GM12891 (cell line): ENCODE measurements at regions not wholly inside any gene's neighbourhood (a gene's known extent, or its start where the extent isn't known, plus 50 kb on each side); places are given as distances from the start of the nearest gene placed in this dataset.

Source experiments
- PAX5 ChIP-seq: IDR thresholded peaks from 2 replicates; pipeline ENCODE4 v1.6.1; 2011; ENCODE audit warnings: low read length, moderate library complexity, mild to moderate bottlenecking; ENCODE audit not compliant: insufficient read depth, severe bottlenecking
- POLR2A ChIP-seq: IDR thresholded peaks from 2 replicates; pipeline ENCODE4 v1.6.1; 2011; ENCODE audit warnings: low read depth, low read length, control low read depth
- POLR2AphosphoS5 ChIP-seq: IDR thresholded peaks from 2 replicates; pipeline ENCODE4 v1.6.1; 2011; ENCODE audit warnings: low read depth, low read length, control low read depth
- POU2F2 ChIP-seq: IDR thresholded peaks from 2 replicates; pipeline ENCODE4 v1.6.1; 2011; ENCODE audit warnings: low read depth, mild to moderate bottlenecking, control low read depth, low read length, moderate library complexity
- SPI1 ChIP-seq: IDR thresholded peaks from 2 replicates; pipeline ENCODE4 v1.6.1; 2011; ENCODE audit warnings: low read depth, low read length, control low read depth
- TAF1 ChIP-seq: IDR thresholded peaks from 2 replicates; pipeline ENCODE4 v1.6.1; 2011; ENCODE audit warnings: low read depth, low read length, control low read depth

DNA sequence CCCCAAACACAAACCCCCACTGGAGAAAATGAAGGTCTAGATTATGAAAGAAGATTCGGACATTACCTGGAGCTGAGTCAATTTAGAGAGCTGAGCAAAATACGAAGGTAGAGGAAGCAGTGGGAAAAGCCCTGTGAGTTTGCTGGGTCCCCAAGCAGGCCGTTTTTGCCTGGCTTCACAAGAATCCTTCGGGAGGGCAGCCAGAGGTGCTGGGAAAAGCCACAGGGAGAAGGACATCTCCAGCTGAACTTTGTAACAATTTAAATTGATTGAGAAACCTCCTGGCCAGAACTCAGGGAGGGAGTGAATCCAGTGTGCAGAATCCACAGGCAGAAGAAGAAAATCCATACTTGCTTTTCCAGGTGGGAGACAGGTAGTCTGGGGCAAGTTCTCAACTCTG lies 319.1 kb upstream of the CT83 start:
- TF ChIP-seq POLR2A (no peak), TAF1 (no peak), POU2F2 (no peak), PAX5 (no peak), POLR2AphosphoS5 (no peak), SPI1 (no peak)
